Activated CD4-positive, CD25-positive, alpha-beta regulatory T cell (primary cell): ENCODE measurements at regions not wholly inside any gene's neighbourhood (a gene's known extent, or its start where the extent isn't known, plus 50 kb on each side); places are given as distances from the start of the nearest gene placed in this dataset.
"Not testable (repeated sequence)": the region's sequence is repeated elsewhere in the genome, so short reads cannot be mapped to it uniquely, and the experiment has no call there.

Experiments
- DNase-seq, 4 experiments: peaks; one replicate each; lab custom pipeline; 2025; lab: John Stamatoyannopoulos, UW

DNA sequence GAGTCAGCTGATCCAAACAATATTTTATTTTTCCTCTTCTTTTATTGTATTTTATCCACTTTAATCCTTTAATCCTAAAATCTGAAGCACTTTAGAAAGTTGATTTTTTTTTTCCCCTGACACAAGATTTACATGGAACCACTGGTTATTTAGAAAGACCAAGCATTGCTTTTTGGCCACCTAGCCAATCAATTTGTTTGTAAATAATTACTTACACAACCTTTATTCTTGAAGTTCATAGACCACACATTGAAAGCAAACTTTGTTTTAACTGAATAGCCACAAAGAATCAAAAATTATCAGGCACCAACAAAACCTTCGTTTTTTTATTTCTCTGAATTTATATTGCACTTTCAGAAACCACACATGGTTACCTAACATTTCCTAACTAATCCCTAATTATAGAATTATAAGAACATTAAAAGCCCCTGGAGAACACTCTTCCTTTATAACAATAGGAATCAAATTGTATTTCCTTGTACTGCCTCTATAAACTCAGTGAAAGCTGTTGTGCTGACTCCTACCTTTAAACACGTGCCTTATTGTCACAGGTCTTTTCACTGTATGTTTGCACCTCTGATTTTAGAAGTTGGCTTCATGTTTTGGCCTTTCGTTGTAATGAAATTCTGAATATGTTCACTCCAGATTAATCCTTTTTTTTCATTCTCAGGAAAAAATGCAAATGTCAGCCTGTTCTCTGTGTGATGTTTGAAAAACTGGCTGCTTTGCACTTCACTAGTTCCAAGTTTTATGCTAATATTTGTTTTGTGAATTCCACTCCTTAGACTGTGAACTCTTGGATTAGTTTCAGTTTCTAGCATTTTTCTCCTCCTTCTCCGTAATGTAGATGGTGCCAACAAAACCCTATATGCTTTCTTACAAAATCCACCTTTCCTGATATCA lies 1511.9 kb downstream of the REEP3 start:
- DNase-seq, result no peak

DNA sequence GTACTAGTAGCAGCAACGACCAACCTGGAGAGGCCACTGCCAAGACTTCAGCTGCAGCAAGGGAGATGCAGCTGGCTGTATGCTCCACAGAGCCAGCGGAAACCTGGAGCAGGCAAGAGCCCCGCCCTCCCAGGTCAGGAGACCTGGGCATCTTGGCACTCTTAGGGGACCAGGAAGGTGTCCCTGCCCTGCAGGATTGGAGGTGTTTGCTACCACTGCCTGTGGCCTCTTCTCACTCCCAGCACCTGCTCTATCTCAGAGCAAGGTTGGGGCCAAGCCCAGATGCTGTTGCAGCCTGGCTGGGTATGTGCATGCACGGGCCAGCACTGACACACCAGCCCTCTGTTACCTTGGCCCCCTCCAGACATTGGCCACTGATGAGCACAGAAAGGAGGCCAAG lies 1512.8 kb downstream of the REEP3 start:
- DNase-seq, result no peak

DNA sequence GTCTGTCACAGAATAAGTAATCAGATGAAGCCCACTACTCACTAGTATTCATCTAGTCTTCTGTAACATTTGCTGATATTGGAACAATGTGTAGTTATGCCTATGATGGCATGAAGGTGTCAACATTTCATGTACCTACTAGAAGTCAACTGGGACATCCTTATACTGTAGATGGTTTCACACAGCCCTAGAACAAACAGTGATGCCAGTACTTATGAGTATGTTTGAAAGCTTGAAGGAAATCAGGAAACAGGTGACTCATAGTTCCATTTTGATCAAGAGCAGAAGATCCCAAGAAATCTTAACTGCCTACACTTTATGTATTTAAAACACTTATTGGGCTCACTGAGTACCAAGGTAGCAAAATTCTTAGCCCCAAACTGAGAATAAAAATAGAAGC lies 1519.6 kb downstream of the REEP3 start:
- DNase-seq, result no peak

DNA sequence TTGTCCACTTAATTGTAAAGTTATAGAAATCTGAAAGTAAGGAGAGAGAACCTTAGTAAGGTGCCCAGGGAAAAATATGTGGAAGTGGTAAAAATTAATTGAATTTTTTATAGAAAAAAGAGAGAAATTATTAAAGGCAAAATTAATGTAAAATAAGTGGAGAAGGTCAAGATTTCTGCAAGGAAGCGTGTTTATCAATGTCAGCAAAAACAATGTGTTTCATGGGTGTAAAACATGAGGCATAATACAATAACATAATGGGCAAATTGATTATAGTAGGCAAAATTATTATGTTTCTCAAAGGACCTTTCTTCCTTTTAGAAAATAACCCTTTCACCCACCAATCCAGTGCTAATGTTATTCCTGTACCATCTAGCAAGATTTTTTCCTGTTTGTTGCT lies 1520.1 kb downstream of the REEP3 start:
- no peak for DNase-seq

DNA sequence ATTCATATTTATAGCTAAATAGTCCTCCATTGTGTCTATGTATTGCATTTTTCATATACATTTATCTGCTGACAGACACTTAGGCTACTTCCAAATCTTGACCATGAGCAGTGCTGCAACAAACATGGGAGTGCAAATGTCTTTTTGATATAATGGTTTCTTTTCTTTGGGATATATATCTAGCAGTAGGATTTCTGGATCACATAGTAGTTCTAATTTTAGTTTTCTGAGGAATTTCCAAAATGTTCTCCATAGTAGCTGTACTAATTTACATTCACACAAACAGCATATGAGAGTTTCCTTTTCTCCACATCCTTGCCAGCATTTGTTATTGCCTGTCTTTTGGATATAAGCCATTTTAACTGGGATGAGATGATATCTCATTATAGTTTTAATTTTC lies 1521.3 kb downstream of the REEP3 start:
- DNase-seq, result no peak

DNA sequence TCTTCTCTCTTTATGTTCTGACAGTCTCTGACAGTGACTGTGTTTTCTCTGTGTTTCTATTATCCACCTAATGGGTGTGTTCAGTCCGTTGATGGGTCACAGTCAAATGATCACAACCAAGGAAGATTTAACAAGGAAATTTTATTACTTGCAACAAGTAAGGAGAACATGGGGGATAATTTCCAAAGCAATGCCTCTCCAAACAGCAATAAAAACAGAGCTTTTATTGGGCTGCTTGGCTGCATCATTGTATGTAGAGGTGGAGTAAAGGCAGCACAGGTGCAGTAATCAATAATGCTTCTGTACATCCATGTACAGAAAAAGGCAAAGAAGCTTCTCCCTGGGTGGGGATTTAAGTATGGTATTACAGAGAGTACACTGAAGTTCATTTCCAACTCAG lies 1525.6 kb downstream of the REEP3 start:
- no peak for DNase-seq

DNA sequence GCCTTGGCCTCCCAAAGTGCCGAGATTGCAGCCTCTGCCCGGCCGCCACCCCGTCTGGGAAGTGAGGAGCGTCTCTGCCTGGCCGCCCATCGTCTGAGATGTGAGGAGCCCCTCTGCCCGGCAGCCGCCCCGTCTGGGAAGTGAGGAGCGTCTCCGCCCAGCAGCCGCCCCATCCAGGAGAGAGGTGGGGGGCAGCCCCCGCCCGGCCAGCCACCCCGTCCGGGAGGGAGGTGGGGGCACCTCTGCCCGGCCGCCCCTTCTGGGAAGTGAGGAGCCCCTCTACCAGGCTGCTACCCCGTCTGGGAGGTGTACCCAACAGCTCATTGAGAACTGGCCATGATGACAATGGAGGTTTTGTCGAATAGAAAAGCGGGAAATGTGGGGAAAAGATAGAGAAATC lies 1530.9 kb downstream of the REEP3 start:
- DNase-seq, result not testable (repeated sequence)

DNA sequence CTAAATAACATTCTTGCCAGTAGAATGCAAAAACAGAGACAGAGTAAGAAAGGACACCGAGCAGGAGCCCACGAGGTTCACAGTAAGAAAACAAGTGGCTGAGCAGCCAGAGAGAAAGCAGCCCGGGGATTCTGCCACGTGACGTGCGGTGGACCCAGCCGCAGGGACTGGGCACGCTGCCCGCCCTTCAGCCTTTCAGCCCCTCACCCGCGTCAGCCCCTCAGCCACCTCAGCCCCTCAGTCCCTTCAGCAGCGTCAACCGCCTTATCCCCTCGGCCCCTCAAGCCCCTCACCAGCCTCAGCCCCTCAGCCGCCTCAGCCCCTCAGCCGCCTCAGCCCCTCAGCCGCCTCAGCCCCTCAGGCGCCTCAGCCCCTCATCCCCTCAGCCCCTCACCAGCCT lies 1532.2 kb downstream of the REEP3 start:
- DNase-seq, result not testable (repeated sequence)

DNA sequence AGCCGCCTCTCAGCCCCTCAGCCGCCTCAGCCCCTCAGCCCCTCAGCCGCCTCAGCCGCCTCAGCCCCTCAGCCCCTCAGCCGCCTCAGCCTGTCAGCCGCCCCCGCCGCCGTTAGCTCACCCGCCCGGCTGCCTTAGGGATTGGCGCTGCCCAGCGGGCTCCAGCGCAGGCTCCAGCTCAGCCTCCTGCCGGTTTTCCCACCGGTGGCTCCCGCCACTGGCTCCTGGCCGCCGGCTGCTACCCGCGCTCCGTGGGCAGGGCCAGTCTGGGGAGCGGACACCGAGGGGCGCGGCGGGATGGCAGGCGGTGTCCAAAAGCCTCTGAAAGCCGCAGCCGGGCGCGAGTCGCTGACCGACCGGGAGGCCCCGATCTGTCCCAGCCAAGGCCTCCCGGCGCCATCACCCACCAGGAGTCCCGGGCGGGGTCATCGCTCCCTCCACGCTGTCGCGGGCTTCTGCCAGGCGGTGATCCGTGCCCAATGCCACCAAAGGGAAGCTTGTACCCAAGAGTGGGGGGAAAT lies 1532.7 kb downstream of the REEP3 start:
- DNase-seq, result not testable (repeated sequence)

DNA sequence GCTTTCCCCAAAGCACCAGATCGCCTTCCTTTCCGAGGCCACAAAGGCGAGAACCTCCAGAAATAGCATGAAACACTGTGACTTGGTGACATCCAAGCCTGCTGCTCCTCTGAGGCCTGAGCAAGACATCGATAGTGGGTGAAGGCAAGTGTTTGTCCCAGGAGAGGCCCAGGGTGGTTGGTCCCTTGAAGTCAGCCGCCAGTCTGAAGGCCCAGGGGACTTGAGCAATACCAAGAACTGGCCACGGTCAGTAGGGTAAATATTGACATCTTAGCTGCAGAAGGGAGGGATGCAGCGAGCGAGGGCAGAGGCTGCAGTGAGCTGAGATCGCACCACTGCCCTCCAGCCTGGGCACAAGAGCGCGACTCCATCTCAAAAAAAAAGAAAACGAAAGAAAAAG lies 1533.5 kb downstream of the REEP3 start:
- not testable (repeated sequence) for DNase-seq

DNA sequence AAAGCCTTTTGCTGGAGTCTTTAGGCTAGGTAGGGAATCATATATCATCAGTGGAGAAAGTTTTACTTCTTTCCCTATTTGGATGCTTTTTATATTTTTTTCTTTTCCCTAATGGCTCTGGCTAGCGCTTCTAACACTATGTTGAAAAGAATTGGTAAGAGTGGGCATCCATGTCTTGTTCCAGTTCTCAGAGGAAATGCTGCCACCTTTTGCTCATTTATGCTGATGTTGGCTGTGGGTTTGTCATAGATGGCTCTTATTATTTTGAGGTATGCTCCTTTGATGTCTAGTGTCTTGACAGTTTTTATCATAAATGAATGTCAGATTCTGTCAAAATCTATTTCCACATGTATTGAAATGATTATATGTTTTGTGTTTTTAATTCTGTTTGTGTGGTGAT lies 1544.1 kb downstream of the REEP3 start:
- DNase-seq, result no peak

DNA sequence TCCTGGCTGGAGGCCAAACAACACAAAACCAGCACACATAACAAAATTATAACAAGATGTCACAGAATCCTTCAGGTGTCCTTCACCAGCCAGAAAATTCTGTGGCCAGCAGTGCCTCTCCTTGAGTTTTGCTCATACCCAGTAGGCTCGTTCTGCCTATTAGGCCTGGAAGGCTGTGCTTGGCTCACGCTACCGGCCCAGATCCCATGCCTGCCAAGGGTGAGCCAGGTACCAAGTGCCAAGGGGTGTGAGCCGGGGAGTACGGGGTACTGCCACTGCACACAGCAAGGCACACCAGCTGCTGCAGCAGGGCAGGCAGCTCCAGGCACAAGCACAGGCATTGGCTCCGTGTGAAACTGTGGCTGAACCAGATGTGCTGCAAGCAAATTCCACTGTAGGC lies 1562.0 kb downstream of the REEP3 start:
- DNase-seq, result no peak

DNA sequence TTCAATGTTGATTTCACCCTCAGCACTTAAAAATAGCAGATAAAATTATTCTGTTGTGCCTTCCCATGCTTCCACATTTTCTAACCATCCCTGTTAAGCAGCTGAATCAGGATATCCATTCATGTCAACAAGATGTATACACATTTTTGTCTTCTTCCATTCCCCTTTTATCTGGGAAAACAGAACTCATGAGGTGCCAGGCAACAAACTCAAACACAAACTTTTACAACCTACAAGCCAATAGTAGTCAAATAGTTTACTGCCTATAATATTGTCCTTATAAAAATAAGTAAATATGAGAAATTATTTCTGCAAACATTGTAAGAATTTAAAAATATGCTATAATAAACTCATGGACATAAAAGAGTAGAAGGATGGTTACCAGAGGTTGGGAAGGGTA lies 1569.8 kb downstream of the REEP3 start:
- DNase-seq, result no peak

DNA sequence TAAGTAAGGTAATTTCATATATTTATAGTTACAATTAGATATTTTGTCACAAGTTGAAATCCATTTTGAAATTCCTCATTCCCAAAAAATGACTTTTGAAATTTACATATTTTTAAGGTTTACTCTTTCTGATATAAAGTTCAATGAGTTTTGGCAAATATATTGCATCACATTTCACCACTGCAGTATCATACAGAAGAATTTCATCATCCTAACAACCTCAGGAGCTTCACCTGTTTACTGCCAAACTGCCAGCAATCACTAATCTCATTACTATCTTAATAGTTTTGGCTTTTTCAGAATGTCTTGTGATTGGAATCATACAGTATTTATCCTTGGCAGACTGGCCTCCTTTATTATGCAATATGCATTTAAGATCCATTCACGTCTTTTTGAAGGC lies 1578.9 kb downstream of the REEP3 start:
- no peak for DNase-seq

DNA sequence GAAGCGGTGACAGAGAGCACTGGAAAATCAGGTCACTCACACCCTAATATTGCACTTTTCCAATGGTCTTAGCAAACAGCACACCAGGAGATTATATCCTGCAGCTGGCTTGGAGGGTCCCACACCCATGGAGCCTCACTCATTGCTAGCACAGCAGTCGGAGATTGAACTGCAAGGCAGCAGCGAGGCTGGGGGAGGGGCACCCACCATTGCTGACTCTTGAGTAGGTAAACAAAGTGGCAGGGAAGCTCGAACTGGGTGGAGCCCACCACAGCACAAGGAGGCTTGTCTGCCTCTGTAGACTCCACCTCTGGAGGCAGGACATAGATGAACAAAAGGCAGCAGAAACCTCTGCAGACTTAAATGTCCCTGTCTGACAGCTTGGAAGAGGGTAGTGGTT lies 1579.7 kb downstream of the REEP3 start:
- DNase-seq, result not testable (repeated sequence)

DNA sequence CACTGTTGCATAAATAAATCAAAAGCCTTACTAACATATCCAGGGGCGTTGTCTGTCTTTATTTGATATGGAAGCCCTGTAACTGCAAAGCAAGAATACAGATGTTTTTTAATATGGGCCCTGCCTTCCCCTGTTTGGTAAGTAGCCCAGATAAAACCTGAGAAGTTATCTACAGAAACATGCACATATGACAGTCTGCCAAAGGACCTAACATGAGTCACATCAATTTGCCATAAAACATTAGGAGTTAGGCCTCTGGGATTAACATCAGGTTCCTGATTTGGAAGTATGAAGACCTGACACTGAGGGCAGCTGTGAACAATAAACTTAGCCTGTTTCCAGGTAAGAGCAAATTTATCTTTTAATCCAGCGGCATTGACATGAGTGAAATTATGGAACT lies 1588.8 kb downstream of the REEP3 start:
- DNase-seq, result no peak

DNA sequence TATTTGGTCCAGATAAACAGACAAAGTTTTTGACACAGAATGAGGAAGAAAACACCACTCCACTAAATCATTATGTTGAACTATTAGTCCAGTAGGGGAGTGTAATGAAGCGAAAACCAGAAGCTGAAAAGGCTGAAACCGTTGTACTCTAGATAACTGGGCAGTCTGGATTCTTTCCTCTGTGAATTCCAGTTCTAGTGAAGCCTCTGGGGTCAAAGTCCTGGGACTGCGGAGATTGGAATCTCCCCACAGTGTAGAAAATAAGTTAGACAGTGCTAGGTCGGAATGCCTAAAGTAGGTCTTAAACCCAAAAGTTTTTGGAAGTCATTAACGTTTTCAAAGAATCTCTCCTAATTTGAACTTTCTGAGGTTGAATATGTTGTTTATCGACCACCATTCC lies 1589.9 kb downstream of the REEP3 start:
- not testable (repeated sequence) for DNase-seq

DNA sequence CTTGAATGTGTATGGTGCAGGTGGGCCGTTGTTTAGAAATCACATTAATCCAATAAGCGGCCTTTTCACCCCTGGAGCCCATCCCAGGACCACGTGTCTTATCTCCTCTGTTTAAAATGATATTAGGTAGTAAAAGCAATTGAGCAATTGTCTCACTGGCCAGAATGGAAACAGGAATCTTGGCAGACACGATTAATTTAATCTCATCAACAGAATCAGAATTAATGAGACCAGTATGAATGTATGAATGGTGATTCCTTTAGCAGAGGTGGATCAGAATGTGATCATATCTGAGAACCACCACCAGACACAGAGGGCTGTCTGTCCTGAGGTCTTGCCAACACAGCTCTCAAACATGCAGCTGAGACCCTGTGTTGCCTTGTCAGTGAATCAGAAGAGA lies 1591.4 kb downstream of the REEP3 start:
- no peak for DNase-seq

DNA sequence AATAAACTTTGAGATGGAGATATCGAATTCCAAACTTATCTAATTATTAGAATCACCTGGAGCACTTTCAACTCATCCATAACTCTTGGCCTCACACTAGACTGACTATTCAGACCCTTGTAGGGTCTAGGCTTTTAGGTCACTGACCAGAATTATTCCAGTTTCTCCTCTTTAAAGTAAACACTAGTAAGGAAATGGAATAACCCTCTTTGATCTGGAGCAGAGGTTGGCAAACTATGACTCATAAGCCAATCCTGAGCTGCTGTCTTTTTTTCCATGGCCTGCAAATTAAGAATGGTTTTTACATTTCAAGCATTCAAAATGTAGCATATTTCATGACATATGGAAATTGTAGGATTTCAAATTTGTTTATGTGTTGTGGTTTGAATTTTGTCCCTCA lies 1601.9 kb downstream of the REEP3 start:
- DNase-seq, result no peak

DNA sequence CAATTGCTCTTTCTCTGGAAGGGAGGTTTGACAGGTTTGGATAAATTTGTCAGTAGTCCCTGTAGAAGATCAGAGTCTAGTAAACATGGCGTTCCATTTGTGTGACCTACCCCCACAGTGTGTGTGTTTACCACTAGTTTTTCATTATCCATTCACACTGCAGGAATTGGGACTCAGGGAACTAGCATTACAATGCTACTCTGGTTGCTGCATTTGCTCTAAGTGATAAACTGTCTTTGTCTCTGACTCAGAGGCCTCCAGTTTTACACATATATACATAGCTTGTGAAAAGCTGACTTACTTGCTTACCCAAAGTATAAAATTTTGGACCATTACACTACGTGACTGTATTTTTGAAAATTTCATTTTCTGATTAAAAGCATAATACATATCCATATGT lies 1604.0 kb downstream of the REEP3 start:
- DNase-seq, result no peak

DNA sequence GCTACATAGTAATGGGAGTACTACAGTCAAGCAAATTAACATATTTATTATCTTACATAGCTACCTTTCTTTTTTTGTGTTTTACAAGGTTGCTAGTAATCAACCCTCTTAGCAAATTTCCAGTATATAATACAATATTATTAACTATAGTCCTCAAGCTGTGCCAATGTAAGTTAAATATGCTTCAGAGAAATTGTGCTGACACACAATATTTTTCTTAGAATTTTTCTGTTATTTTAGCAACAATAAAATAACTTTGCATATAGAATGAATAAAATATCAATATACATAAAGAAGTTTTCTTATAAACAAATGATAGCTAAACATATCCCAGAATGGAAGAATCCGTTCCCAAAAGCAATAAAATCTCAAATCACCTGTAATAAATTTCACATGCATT lies 1605.1 kb downstream of the REEP3 start:
- DNase-seq, result no peak

DNA sequence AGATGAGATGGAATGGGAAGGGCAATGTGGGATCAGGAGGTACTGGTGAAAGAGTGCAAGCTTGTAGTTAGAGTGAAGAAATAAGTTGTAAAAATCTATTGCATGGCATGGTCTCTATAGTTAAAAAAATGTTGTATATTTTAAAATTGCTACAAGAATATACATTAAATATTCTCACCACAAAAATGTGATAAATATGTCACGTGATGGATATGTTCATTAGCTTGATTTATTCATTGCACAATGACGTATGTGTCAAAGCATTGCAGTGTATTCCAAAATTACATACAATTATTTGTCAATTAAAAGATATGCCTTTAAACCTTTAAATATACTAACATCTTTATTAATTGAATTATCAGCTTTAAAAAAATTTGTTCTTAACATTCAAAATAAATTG lies 1607.1 kb downstream of the REEP3 start:
- no peak for DNase-seq

DNA sequence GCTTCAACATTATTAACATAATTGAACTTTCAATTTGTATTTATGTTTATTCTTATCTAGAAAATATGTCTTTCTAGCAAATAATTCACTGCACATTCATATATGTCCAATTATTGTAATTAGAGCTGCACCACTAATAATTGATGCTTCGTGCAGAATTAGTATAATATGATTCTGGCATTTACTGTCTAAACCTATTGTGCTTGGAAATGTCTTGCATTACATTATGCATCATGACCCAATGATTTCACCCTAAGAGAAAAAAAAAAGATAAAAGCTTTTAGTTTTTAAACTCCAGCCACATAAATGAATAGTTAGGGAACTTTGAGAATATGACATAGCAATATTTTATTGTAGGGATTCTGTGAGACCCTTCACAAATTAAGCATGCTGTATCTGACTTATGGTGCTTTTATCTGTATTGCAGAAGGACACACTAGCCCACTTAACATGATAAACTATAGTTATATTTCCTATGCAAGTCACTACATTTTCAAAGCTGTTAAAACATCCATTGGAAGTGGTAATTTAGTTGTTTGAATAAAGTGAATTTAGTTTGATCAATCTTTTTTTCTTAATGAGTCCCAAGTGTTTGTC lies 1609.1 kb downstream of the REEP3 start:
- no peak for DNase-seq

DNA sequence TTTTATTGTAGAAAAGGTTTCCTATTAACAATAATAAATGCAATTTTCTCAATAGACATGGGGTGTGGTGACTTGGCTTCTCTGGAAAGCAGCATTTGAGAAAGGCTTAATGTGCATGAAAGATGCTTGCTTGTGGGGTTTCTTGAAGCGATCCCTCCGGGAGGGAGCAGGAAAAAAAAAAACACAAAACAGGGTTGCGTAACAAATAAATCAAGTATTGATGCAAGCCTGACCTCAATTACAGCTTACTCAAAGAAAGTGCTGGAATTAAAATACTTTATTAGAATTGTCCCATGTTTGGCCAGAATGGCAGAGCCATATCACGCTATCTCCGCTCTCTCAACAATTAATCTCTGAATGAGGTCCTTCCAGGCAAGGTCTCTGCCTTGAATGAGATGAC lies 1612.5 kb downstream of the REEP3 start:
- no peak for DNase-seq
